ENCODE measurements at regions not wholly inside any gene's neighbourhood (a gene's known extent, or its start where the extent isn't known, plus 50 kb on each side); places are given as distances from the start of the nearest gene placed in this dataset.

- WGBS (ENCODE audit: missing lambda C conversion rate): 2% methylated on average over 3 of the region's 3 CpGs
- Histone ChIP-seq H3K4me3 (no peak overlapping the region), H3K4me2 (no peak overlapping the region), H3K27ac (no peak overlapping the region), H3K9me3 (no peaks in the 10 kb centered on the region), H3K4me1 (no peaks in the 10 kb centered on the region)
- DNase-seq (ENCODE audit: low read depth in 1 of 2, low spot score in 1 of 2) (no peak), FAIRE-seq (no peak), ATAC-seq (no peak)
- TF ChIP-seq HDAC2 (IDR thresholded peaks at IDR 0.05) (no peak), KDM1A (IDR thresholded peaks at IDR 0.05; ENCODE audit: low read depth) (no peak), NR3C1 (IDR thresholded peaks at IDR 0.05) (no peak)
- TF ChIP-seq, protein P1, sequence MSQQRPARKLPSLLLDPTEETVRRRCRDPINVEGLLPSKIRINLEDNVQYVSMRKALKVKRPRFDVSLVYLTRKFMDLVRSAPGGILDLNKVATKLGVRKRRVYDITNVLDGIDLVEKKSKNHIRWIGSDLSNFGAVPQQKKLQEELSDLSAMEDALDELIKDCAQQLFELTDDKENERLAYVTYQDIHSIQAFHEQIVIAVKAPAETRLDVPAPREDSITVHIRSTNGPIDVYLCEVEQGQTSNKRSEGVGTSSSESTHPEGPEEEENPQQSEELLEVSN (IDR thresholded peaks at IDR 0.05; ENCODE audit: borderline replicate concordance, low read depth): no peak
- POLR2A ChIA-PET: no interaction called here
- CTCF ChIA-PET: no interaction called here
Measured at GRCh38 chr3:89713196-89713595, 605.8 kb downstream of the EPHA3 start.

DNA sequence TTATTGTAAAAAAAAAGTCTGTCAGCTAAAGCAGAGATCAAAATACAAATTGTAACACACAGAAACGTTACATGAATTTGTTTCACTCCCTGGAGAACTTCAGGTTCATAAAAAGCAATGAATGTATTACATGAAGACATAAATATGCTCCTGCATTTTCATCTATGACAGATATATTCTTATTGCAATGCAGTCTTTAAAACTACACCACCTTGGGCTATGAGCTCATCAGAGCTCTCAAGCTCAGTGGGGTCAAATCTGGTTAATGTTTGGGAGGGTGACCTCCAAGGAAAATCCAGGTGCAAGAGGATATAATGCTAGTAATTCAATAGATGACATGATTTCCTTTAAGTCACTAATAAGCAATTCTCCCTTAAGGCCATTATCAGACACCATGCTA lies 606.8 kb downstream of the EPHA3 start:
- H3K4me3 ChIP-seq: no peak overlapping the region
- H3K4me2 ChIP-seq: no peak overlapping the region
- TF ChIP-seq ELK1 (IDR thresholded peaks at IDR 0.05; ENCODE audit: low read depth, low read length): no peak
- TF ChIP-seq, protein P2, sequence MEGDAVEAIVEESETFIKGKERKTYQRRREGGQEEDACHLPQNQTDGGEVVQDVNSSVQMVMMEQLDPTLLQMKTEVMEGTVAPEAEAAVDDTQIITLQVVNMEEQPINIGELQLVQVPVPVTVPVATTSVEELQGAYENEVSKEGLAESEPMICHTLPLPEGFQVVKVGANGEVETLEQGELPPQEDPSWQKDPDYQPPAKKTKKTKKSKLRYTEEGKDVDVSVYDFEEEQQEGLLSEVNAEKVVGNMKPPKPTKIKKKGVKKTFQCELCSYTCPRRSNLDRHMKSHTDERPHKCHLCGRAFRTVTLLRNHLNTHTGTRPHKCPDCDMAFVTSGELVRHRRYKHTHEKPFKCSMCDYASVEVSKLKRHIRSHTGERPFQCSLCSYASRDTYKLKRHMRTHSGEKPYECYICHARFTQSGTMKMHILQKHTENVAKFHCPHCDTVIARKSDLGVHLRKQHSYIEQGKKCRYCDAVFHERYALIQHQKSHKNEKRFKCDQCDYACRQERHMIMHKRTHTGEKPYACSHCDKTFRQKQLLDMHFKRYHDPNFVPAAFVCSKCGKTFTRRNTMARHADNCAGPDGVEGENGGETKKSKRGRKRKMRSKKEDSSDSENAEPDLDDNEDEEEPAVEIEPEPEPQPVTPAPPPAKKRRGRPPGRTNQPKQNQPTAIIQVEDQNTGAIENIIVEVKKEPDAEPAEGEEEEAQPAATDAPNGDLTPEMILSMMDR (IDR thresholded peaks at IDR 0.05): no peak
- TF ChIP-seq, protein P3, sequence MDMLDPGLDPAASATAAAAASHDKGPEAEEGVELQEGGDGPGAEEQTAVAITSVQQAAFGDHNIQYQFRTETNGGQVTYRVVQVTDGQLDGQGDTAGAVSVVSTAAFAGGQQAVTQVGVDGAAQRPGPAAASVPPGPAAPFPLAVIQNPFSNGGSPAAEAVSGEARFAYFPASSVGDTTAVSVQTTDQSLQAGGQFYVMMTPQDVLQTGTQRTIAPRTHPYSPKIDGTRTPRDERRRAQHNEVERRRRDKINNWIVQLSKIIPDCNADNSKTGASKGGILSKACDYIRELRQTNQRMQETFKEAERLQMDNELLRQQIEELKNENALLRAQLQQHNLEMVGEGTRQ (IDR thresholded peaks at IDR 0.05): no peak
- TF ChIP-seq CBX2 (IDR thresholded peaks at IDR 0.05; ENCODE audit: borderline replicate concordance, low read depth): no peak
- no peak for TF ChIP-seq BCL3 (IDR thresholded peaks at IDR 0.05)
- no peak for TF ChIP-seq JUNB (IDR thresholded peaks at IDR 0.05)
- TF ChIP-seq FOSL2 (IDR thresholded peaks at IDR 0.05): no peak
- TF ChIP-seq FOSL2 (CRISPR knock-in tag; IDR thresholded peaks at IDR 0.05): no peak
- no peak for TF ChIP-seq POLR2AphosphoS2 (conservative IDR thresholded peaks at IDR 0.05; ENCODE audit: low read length)
- TF ChIP-seq HOXB13 (CRISPR knock-in tag; IDR thresholded peaks at IDR 0.05; ENCODE audit: low read depth): no peak
- no peak for TF ChIP-seq RCOR1 (IDR thresholded peaks at IDR 0.05; ENCODE audit: low read depth, low read length)
- H3K4me1 ChIP-seq: no peaks in the 10 kb centered on the region
- H3K27ac ChIP-seq: no peak overlapping the region
- CTCF ChIA-PET: no interaction called here
- FAIRE-seq (no peak), DNase-seq (ENCODE audit: low read depth in 1 of 2, low spot score in 1 of 2) (no peak), ATAC-seq (no peak)
- H3K9me3 ChIP-seq: no peaks in the 10 kb centered on the region
- POLR2A ChIA-PET: no interaction called here
- 2% methylated on average over 1 of the region's 1 CpG for WGBS (ENCODE audit: missing lambda C conversion rate)

DNA sequence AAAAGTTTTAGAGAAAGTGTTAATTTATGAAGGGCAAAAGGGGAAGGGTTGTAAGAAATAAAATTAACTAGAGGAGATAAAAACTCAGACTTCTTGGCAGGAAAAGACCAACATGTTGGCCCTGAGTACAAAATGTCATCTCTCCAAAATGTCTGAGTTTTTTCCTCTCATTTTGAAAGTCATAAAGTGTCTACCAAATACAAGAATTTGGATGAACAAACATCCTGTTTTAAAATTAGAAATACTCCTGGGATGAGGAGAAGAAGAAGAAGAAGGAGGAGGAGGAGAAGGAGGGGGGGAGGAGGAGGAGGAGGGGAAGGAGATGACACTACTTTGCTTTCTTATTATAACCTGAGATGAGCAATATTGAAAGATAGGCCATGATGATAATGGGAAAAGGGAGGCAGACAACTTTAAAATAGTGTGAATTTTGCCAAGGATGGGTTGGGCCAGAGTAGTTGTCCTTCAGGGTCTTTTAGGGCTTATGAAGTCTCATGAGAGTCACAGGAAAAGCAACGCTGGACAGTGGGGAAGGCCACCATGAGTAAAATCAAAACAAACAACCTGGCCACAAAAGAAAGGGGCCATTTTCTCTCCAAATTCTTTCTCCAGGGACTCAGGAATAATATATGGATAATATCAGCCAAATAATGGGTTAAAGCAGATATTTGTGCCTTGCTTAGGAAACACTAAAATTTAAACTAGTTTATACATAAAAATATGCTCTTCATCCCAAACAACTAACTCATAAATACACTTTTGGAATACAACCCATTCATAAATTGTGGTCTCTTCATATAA lies 632.9 kb downstream of the EPHA3 start:
- Histone ChIP-seq H3K27ac (no peak overlapping the region), H3K4me2 (no peak overlapping the region), H3K4me1 (no peaks in the 10 kb centered on the region), H3K9me3 (no peaks in the 10 kb centered on the region), H3K4me3 (no peak overlapping the region)
- FAIRE-seq (no peak), DNase-seq (ENCODE audit: low read depth in 1 of 2, low spot score in 1 of 2) (no peak), ATAC-seq (no peak)
- POLR2A ChIA-PET: no interaction called here
- CTCF ChIA-PET: no interaction called here
- TF ChIP-seq EHF (CRISPR knock-in tag; IDR thresholded peaks at IDR 0.05) (no peak), CHD4 (IDR thresholded peaks at IDR 0.05; ENCODE audit: borderline replicate concordance) (no peak), GATA3 (IDR thresholded peaks at IDR 0.05; ENCODE audit: borderline replicate concordance) (no peak), POLR2AphosphoS2 (conservative IDR thresholded peaks at IDR 0.05; ENCODE audit: low read length) (no peak), TFCP2L1 (CRISPR knock-in tag; IDR thresholded peaks at IDR 0.05) (no peak), FOXS1 (CRISPR knock-in tag; IDR thresholded peaks at IDR 0.05) (no peak), NR3C1 (IDR thresholded peaks at IDR 0.05) (no peak), NFE2L2 (conservative IDR thresholded peaks at IDR 0.05; ENCODE audit: low read length) (no peak), MAFK (IDR thresholded peaks at IDR 0.05; ENCODE audit: partially characterized antibody) (no peak), CEBPB (IDR thresholded peaks at IDR 0.05) (no peak), ELK1 (IDR thresholded peaks at IDR 0.05; ENCODE audit: low read depth, low read length) (no peak), POLR2A (IDR thresholded peaks at IDR 0.05; ENCODE audit: low read length) (no peak), RFX5 (IDR thresholded peaks at IDR 0.05) (no peak)
- WGBS (ENCODE audit: missing lambda C conversion rate): 4% methylated on average over 1 of the region's 1 CpG
